OCI-M2 (cell line): ENCODE measurements at regions not wholly inside any gene's neighbourhood (a gene's known extent, or its start where the extent isn't known, plus 50 kb on each side); places are given as distances from the start of the nearest gene placed in this dataset.
A peak's percentile ranks its signal among the peaks of the same experiment; 100 is the strongest.

Experiments
- DNase-seq: peaks from one replicate; lab custom pipeline; 2025; ENCODE audit not compliant: unreplicated experiment; lab: John Stamatoyannopoulos, UW

DNA sequence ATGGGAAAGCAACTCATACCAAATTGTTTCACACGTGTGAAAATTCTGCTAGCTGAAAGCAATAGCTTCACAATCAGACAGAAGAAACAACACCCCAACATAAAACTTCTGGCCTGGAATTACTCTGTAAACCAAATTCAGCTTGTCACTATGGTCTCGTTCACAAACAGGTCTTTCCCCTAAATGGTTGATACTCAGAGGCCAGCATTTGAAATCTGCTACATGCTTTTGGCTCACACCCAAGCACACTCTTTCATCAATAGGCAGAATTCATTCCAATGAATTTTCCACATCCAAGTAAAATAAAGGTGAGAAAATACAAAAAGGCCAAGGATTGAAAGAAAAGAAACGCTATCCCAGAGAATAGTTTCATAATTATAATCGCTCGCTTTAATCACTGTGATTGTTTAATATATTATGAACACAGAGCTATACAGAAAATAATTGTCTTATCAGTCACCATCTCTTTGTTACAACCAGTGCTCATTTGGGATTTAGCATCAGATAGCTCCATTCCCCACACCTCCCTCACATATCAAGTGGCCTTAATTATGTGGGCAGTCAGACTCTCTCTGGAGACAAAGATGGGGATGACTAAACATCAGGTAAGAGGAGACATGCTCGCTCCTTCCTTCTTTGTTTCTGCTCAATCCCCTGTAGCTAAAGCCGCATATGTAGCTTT, 503.8 kb upstream of the ARRDC4 start:
- DNase-seq, result no peak

DNA sequence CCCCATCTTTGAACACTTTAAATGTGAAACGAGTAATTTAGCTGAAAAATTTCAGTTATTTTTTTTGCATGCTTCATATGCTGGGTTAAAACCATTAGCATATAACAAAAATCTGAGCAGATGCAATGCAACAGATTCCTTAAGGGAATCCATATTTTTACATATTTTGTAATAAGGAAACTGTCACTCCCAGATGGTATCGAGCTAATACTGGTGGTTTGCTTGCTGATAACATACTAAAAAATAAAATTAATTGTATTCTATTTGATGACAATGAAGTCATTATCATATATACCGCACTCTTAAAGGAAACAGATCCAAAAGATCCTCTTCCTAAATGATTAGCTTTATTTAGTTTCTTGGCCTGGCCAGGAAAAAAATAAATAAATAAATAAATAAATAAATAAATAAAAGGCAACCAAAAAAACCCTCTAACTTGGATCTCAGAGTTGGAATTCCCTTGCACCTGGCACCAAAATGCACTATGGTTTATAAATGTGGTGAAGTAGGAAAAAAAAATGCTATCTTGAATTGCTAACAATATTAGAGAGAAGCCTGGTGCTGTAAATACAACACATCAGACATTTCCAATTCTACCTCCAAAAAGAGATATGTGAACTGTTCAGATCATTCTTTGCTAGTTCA, 503.2 kb upstream of the ARRDC4 start:
- DNase-seq, result no peak

GRCh38 chr15:97459771-97460170, 500.7 kb upstream of the ARRDC4 start:
- no peak for DNase-seq

DNA sequence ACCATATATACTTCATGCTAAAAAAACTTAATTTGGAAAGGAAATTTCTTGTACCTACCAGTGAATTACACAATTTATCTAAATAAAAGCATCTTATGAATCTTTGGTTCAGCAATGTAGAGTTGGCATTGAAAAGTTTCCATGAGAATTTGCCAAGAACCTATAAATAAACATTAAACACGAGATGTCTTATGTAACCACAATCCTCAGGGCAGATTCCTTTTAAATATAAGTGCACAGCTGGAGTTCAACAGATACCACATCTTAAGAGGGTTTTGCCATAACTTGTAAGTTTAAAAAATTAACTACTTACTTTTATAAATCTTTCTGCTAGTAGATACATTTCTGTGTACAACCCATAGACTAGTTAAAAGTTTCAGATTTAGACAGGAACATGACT, 499.3 kb upstream of the ARRDC4 start:
- no peak for DNase-seq

GRCh38 chr15:97463696-97464095, 496.8 kb upstream of the ARRDC4 start:
- DNase-seq, result no peak

GRCh38 chr15:97470417-97470816, 490.1 kb upstream of the ARRDC4 start:
- no peak for DNase-seq

GRCh38 chr15:97473627-97474026, 486.9 kb upstream of the ARRDC4 start:
- DNase-seq, result no peak

- no peak for DNase-seq
Measured at GRCh38 chr15:97479957-97480356, 480.5 kb upstream of the ARRDC4 start.

- DNase-seq, result no peak
Measured at GRCh38 chr15:97482521-97482920, 478.0 kb upstream of the ARRDC4 start.

DNA sequence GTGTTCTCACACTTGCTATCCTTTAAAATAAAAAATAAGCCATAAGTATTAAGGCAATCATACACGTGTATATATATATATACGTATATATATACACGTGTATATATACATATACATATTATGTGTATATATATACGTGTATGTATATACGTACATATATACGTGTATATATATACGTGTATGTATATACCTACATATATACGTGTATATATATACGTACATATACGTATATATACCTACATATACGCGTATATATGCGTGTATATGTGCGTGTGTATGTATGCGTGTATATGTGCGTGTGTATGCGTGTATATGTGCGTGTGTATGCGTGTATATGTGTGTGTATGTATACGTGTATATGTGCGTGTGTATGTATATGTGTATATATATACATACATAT, 477.3 kb upstream of the ARRDC4 start:
- no peak for DNase-seq

- no peak for DNase-seq
Measured at GRCh38 chr15:97490429-97490828, 470.1 kb upstream of the ARRDC4 start.

GRCh38 chr15:97501291-97501690, 459.2 kb upstream of the ARRDC4 start:
- DNase-seq, result no peak

DNA sequence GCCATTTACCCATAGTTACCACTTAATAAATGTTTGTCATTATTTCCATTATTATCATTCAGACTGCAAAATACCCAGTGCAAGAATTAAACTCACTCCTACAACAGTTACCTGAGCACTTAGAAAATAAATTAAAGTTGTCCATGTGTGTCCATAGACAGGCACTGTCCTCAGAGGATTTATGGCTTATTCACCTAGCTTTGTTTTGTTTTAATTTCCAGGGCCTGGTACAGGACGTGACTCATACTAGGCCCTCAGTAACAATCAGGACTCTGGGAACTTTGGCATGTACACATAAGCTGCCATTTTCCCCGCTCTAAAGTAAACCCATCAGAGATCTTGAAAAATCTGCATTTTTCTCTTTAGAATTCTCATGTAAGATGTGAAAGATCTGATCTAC, 458.5 kb upstream of the ARRDC4 start:
- no peak for DNase-seq

- DNase-seq, result peak; percentile 56
Measured at GRCh38 chr15:97504031-97504792, 456.3 kb upstream of the ARRDC4 start.

DNA sequence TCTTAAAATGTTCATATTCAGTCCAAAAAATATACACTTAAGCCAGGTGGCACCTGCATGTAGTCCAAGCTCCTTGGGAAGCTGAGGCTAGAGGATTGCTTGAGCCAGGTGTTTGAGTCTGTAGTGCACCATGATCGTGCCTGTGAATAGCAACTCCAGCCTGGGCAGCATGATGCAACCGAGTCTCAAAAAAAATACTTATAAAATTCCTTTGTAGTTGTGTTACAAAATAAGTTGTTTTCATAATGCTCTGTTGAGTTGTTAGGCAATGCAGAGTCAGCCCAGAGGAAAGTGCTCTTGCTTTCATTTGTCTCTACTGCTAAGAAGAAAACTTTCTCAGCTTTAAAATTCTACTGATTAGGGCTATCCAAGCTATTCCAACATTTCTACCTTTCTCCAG, 442.8 kb upstream of the ARRDC4 start:
- no peak for DNase-seq

DNA sequence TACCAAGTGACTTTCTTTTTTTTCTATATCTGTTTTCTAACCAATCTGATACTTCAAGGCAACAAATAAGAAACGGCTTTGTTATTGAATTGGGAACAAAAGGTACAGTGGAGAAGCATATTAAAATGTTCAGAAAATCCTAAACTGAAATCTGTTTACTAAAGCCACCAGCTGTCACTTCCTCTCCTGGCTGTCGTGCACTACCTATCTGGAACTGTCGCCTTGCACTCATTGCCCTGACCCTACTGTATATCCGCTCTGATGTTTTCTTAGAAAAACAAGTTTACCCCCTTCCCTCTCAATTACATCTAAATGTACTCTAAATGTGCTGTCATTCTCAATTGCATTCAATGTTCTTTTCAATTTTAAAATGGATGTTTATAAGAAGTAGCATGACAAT, 439.8 kb upstream of the ARRDC4 start:
- DNase-seq, result no peak

- DNase-seq, result no peak
Measured at GRCh38 chr15:97521381-97522285, 438.9 kb upstream of the ARRDC4 start.

DNA sequence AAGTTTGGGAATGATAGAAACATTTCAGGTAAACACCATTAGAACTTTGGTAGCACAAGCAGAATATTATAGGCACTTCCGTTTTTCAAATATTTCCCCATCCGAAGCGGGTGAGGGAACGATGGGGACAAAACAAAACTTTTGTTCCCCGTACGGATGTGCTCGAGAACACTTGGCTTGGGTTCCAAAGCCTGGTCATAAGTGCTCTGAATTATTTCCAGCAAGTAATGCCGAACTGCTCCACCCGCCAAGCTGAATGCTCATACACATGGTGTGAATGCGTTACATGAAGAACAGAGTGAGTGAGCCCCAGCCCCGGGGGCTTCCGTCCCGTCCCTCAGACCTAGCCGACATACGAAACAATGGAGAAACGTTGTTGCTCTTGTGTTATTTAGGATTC, 438.2 kb upstream of the ARRDC4 start:
- no peak for DNase-seq

DNA sequence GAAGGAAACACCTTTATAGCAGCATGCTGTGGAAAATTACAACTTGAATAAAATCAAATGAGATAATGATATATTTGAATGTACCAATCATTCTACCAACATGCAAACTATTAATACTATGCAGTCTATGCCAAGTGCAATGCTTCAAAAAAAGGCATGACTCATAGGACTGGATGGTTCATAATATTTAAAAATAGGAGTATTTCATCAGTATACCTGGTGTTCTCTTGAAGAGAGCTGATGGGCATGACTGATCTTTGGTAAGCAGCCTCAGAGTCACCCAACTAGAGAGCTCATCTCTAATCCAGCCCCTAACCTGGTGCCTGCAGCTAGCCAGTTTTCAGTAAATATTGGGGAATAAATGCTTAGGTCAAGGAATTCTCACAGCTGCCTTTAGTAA, 434.7 kb upstream of the ARRDC4 start:
- DNase-seq, result no peak

GRCh38 chr15:97528238-97528637, 432.3 kb upstream of the ARRDC4 start:
- DNase-seq, result no peak

DNA sequence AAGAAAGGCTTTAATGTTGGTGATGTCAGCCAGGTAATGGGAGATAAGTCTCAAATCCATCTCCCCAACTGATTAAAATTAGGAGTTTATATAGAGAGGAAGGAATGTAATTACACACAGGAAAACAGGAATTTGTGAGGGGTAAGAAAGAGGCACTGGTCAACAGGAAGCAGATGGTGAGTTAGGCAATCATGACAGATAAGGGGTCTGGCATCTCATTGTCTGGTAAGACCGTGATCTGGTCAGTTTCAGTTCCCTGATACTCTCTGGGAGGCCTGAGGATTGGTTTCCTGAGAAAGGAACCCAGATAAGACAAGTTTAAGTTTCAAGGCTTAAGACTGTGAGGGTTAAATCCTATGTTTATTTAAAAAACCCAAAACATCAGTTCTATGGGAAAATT, 414.7 kb upstream of the ARRDC4 start:
- no peak for DNase-seq
